GM12891 (cell line): ENCODE measurements at regions not wholly inside any gene's neighbourhood (a gene's known extent, or its start where the extent isn't known, plus 50 kb on each side); places are given as distances from the start of the nearest gene placed in this dataset.

Experiments
- DNase-seq: peaks from one replicate; pipeline ENCODE4 v3.0.0; 2011; ENCODE audit warnings: low spot score; ENCODE audit not compliant: insufficient read length
- FAIRE-seq: peaks from 2 replicates; lab custom pipeline; 2011; peaks lifted over from hg19 to GRCh38; lab: Jason Lieb, UNC
- PAX5 ChIP-seq: IDR thresholded peaks from 2 replicates; pipeline ENCODE4 v1.6.1; 2011; ENCODE audit warnings: low read length, moderate library complexity, mild to moderate bottlenecking; ENCODE audit not compliant: insufficient read depth, severe bottlenecking
- POLR2A ChIP-seq: IDR thresholded peaks from 2 replicates; pipeline ENCODE4 v1.6.1; 2011; ENCODE audit warnings: low read depth, low read length, control low read depth
- POLR2AphosphoS5 ChIP-seq: IDR thresholded peaks from 2 replicates; pipeline ENCODE4 v1.6.1; 2011; ENCODE audit warnings: low read depth, low read length, control low read depth
- POU2F2 ChIP-seq: IDR thresholded peaks from 2 replicates; pipeline ENCODE4 v1.6.1; 2011; ENCODE audit warnings: low read depth, mild to moderate bottlenecking, control low read depth, low read length, moderate library complexity
- SPI1 ChIP-seq: IDR thresholded peaks from 2 replicates; pipeline ENCODE4 v1.6.1; 2011; ENCODE audit warnings: low read depth, low read length, control low read depth
- TAF1 ChIP-seq: IDR thresholded peaks from 2 replicates; pipeline ENCODE4 v1.6.1; 2011; ENCODE audit warnings: low read depth, low read length, control low read depth

GRCh38 chr3:24947103-24947502 lies 452.5 kb upstream of the THRB start:
- FAIRE-seq = no peak
- TF ChIP-seq POU2F2 (no peak), SPI1 (no peak), TAF1 (no peak), POLR2AphosphoS5 (no peak), POLR2A (no peak)
- no peak for DNase-seq

DNA sequence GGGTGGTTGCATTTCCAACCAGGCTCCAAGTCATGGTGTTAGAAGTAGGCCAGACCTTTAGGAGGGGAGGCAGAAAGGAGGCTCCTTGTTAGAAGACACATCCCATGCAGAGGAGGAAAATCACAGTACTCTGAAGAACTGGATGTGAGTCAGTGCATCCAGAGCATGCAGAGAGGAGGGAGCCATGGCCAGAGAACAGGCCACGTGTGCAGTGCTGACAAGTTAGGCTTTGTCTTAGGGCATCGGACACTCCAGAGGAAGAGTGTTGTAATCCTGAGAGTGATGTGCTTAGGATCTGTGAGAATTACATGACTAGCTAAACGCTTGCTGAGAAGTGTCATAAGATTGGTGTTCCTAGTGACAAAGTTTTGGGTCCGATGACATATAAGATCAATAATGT lies 456.5 kb upstream of the THRB start:
- no peak for TF ChIP-seq TAF1
- DNase-seq = no peak
- FAIRE-seq = no peak

DNA sequence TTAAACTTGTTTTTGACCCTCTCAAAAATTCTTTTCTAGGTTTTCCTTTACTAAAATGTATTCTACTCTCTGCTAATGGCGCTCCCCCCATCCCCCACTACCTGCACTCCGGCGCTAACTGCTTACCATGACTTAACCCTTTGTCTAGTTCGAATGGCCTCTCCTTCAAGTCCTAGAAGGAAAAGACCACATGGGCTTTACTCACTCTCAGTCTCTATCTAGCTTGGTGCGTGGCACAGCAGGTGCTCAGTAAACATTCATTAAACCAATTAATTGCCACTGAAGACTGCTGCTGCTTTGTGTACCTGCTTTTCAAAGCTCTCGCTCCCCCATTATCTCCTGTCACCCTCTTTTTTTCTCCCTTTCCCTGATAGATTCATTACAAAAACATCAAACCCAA lies 457.7 kb upstream of the THRB start:
- TF ChIP-seq POU2F2 = no peak
- no peak for TF ChIP-seq POLR2A
- TF ChIP-seq PAX5 = no peak
- no peak for TF ChIP-seq TAF1
- no peak for TF ChIP-seq SPI1
- TF ChIP-seq POLR2AphosphoS5 = no peak
- DNase-seq (no peak), FAIRE-seq (no peak)

DNA sequence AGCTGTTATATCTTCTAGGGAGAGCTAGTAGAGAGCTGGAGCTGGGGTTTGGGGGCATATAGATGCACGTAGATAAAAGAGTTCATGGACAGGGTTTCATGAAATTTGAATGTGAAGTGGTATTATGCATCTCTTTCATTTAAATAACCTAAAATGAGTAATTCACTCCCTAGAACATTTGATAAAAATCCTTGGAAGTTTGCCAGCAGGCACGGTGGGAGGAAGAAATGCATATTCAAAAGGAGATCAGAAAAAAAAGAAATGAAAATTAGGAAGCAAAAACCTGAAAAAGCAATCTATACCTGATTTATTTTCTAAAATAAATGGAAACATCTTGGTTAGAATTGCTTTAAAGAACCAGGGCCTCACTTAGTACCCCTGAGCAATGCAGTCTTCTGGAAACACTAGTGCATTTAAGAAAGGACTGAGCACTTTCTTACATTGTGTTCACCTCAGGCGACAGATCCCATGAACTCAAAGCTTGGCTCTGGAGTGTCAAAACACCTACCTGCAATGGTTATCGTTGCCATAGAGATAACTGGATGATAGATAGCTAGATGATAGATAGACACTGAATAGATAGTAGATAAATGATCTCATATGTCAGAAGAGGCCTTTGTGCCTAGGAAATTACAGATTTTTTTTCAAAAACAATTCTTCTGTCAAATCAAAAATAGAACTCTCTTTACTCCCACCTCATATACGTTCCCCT lies 458.6 kb upstream of the THRB start:
- TF ChIP-seq POLR2AphosphoS5 = no peak
- TF ChIP-seq PAX5 = no peak
- TF ChIP-seq TAF1 = no peak
- TF ChIP-seq POU2F2 = no peak
- no peak for TF ChIP-seq SPI1
- TF ChIP-seq POLR2A = no peak
- FAIRE-seq (no peak), DNase-seq (no peak)

DNA sequence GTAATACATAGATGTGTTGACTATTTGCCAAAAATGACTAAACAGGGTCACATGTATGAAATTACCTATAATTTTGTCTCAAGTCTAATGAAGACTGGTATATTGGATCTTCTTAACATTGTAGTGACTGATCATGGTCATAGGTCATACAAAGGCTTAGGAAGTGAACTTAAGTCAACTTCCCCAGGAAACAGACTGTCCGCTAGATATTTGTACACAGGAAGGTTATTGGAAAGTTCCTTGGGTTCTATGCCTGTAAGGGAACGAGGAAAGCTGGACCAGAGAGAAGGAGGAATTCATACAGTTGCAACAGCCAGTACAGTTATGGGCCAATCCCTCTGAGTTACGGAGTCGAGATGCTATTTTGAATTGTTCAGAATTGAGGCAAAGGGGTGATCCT lies 462.0 kb upstream of the THRB start:
- FAIRE-seq (no peak), DNase-seq (no peak)
- TF ChIP-seq POU2F2 = no peak

DNA sequence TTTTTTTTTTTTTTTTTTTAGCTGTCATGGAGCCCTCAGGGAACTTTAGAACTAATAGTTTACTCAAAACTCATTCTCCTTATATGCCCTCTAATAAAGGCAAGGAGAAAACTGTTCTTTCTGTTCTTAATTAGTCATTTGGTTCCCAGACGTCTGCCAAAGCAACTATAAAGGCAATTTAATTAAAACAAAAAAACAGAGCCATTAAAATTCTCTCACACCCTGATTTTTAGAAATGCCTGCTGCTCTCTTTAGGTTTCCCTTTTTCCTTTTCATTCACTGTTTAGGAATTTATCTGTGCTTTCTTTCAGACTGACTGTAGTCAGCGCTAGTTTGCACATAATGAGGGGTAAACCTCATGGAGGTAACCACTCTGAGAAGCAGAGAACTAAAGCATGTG lies 463.6 kb upstream of the THRB start:
- DNase-seq (no peak), FAIRE-seq (no peak)
- TF ChIP-seq POU2F2 = no peak
- no peak for TF ChIP-seq POLR2AphosphoS5
- no peak for TF ChIP-seq POLR2A
- TF ChIP-seq SPI1 = no peak

DNA sequence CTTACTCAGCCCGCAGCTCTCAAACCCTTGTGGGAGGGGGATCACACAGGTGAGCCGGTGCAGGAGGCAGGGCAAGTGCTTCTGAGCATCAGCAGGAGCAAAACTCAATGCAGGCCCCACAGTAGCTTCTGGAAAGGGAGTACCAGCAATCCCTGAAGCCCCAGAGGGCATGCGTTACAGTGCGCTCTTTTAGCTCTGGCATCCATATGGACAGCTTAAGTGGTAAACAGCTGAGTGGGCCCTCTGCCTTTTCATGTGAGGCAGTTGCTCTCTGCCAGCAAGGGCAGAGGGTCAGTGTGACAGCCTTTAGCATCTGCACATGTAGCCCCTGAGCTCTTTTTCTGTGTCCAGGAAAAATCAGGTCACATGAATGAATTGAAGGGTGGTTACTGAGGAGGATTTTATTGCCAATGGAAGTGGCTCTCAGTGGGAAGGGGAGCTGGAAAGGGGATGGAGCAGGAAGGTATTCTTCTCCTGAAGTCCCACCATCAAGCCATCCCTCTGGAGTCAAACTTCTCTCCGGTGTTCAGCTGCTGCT lies 464.3 kb upstream of the THRB start:
- TF ChIP-seq POLR2A (no peak), TAF1 (no peak), POLR2AphosphoS5 (no peak), POU2F2 (no peak), SPI1 (no peak), PAX5 (no peak)
- no peak for FAIRE-seq
- no peak for DNase-seq

DNA sequence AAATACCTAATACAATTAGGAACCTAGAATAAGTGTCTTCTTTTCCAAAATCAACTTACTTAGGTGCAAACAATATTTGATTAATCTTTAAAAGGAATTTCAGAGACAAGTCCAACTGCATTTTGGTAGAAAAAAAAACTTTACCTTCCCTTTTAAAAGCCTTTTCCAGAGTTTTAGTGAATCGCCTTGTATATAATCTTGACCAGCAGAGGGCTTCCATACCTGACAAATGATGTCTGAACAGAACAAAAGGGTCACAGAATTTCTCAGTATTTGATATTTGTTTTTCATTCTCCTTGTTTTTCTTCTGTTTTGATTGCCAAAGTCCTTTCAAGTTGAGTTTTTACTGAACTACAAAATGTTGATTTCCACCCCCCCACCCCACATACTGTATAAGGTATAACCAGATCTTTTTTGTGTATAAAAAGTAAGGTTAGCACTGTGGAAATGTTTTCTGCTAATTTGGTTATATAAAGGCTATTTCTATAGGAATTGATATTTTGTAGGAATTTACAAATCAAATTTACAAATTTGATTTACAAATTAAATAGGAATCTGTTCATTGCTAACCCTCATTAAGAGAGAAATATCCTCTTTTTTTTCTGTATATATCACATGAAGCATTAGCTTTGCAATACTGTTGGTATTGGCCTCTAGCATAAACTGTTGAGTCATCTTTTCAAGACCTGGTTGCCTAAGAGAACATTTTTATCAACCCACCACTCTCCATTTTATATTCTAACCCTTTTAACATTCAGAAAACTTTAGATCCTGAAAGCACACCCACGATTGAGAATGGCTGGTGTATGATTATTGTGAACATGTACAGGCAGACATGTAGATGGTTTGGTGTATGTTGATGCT lies 464.1 kb upstream of the RARB start:
- FAIRE-seq (peak; percentile 26), DNase-seq (no peak)
- TF ChIP-seq PAX5 = no peak
- TF ChIP-seq POLR2AphosphoS5 = no peak
- TF ChIP-seq SPI1 = no peak
- TF ChIP-seq POU2F2 = no peak
- TF ChIP-seq POLR2A = no peak

DNA sequence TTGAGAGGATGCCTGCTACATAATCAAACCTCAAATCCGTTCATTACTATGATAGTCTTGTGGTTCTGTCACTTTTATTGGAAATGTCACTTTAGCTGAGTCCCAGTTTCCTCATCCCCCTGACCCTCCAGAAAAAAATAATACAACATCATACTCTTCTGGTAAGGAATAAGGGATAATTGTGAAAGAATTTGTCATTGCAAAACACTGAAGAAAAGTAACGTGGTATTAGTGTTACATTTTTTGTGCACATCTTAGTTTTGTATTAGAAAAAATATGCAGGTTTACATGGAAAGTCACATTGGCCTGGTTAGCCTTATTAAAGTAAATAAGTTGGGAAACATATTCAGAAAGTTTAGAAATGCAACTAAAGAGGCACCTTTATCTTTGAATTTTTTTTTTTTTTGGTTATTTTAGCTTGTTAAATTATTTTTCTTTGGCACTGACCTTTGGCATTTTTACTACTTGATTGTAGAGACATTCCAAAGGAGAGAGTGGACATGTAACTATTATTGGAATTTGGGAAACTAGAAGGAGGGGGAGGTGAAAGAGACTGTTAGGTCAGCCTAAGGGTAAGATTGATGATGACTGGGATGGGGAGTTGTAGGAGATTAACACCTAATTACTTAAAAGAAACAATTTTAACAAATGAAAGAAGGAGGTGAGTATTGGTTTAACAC lies 462.2 kb upstream of the RARB start:
- FAIRE-seq (no peak), DNase-seq (no peak)
- TF ChIP-seq PAX5 (no peak), POLR2AphosphoS5 (no peak), TAF1 (no peak)

- DNase-seq = no peak
- TF ChIP-seq POU2F2 (no peak), PAX5 (no peak), POLR2AphosphoS5 (no peak), SPI1 (no peak), POLR2A (no peak), TAF1 (no peak)
- FAIRE-seq = no peak
These were observed 460.0 kb upstream of the RARB start for GRCh38 chr3:24968036-24968435.
